Right lobe of liver (tissue), 6 donors: ENCODE measurements at regions not wholly inside any gene's neighbourhood (a gene's known extent, or its start where the extent isn't known, plus 50 kb on each side); places are given as distances from the start of the nearest gene placed in this dataset.

Experiments
- ATAC-seq, 4 donors: fragments of 200-7000 bp; cut with Tn5 transposase; one replicate each; pipeline ENCODE4 v1.9.1; 2020; ENCODE audit warnings: mild to moderate bottlenecking in 4 of 4, moderate library complexity in 4 of 4
- DNase-seq, 3 donors: peaks; one replicate each; pipeline ENCODE4 v3.0.0-alpha.2; 2020
- H3K27ac ChIP-seq, 3 donors: fragments of 200-600 bp; one replicate each; pipeline ENCODE4 v1.8.0; 2022
- H3K27me3 ChIP-seq, 2 donors: fragments of 200-600 bp; one replicate each; pipeline ENCODE4 v1.8.0; 2022
- H3K36me3 ChIP-seq, 4 donors: fragments of 200-600 bp; sonication (generic) in 1 of 4; one replicate each; pipeline versions ENCODE4 v1.5.1 to v1.8.0; 2017 to 2022; ENCODE audit warnings: control low read depth in 1 of 4
- H3K4me1 ChIP-seq, 4 donors: fragments of 200-600 bp; sonication (generic) in 1 of 4; one replicate each; pipeline versions ENCODE4 v1.5.1 to v1.8.0; 2017 to 2022; ENCODE audit warnings: control low read depth in 1 of 4
- H3K4me3 ChIP-seq, 3 donors: fragments of 200-600 bp; one replicate each; pipeline ENCODE4 v1.8.0; 2022
- H3K9me3 ChIP-seq, 4 donors: fragments of 200-600 bp; sonication (generic) in 1 of 4; one replicate each; pipeline versions ENCODE4 v1.5.1 to v1.8.0; 2017 to 2022; ENCODE audit warnings: control low read depth in 1 of 4
- POLR2A ChIP-seq: fragments of 450-650 bp; IDR thresholded peaks from one replicate; pipeline ENCODE4 v1.6.1; 2017; ENCODE audit warnings: antibody characterized with exemption, mild to moderate bottlenecking
- WGBS: methylation state at CpG from one replicate; pipeline ENCODE4 v1.1.6; 2018; ENCODE audit warnings: low coverage, low lambda C conversion rate; ENCODE audit not compliant: insufficient coverage; ENCODE audit errors: missing lambda C conversion rate; 5-methylcytosine and 5-hydroxymethylcytosine counted together
- intact Hi-C, 2 donors: fragments of 100-400 bp; cut with DNase I; formaldehyde crosslinking; loops; one replicate each; pipeline versions ENCODE4 v1.11.2 to v1.14.1; 2022
- TF ChIP-seq, protein P1 (sequence below), 4 donors: fragments of 200-600 bp in 3 of 4; fragments of 450-650 bp in 1 of 4; IDR thresholded peaks; one replicate each; pipeline versions ENCODE4 v1.5.1 to v1.8.0; 2016 to 2022; ENCODE audit warnings: antibody characterized with exemption in 4 of 4, mild to moderate bottlenecking in 2 of 4
- donor health status: DM: no; HTN: yes; CAD: no.
- donor health status: DM: no; HTN: no; CAD: no.
- donor health status: DM: no; HTN: no; CAD: no.
- donor health status: DM: no; HTN: yes; CAD: no.
- donor health status: DM: no; HTN: yes; CAD: no.

DNA sequence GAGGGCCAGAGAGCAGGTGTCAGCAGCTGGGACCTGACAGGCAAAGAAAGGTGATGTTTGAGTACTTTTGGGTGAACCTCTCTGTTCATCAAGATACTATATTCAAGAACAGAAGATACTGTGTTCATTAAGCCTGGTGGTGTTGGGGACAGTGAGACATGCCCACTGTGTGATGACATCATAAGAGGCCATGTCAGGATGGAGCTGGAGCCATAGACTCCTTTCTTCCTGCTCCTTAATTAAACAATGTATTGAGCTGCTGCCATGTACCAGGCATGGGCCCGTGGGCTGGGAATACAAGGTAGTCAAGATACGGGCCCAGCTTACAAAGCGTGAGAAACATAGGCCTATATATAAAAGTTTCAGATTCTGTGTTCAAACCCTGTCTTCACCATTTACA lies 435.4 kb downstream of the RPS6KC1 start:
- Histone ChIP-seq H3K9me3 (no peaks in the 10 kb centered on the region), H3K4me3 (no peak overlapping the region), H3K27ac (no peak overlapping the region), H3K4me1 (no peaks in the 10 kb centered on the region), H3K36me3 (no peaks in the 10 kb centered on the region), H3K27me3 (no peaks in the 10 kb centered on the region)
- 53% methylated on average over 3 of the region's 3 CpGs for WGBS
- DNase-seq (no peak), ATAC-seq (no peak)
- intact Hi-C loops = no loop called here
- TF ChIP-seq, protein P1, sequence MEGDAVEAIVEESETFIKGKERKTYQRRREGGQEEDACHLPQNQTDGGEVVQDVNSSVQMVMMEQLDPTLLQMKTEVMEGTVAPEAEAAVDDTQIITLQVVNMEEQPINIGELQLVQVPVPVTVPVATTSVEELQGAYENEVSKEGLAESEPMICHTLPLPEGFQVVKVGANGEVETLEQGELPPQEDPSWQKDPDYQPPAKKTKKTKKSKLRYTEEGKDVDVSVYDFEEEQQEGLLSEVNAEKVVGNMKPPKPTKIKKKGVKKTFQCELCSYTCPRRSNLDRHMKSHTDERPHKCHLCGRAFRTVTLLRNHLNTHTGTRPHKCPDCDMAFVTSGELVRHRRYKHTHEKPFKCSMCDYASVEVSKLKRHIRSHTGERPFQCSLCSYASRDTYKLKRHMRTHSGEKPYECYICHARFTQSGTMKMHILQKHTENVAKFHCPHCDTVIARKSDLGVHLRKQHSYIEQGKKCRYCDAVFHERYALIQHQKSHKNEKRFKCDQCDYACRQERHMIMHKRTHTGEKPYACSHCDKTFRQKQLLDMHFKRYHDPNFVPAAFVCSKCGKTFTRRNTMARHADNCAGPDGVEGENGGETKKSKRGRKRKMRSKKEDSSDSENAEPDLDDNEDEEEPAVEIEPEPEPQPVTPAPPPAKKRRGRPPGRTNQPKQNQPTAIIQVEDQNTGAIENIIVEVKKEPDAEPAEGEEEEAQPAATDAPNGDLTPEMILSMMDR (IDR thresholded peaks at IDR 0.05) = no peak
- no peak for TF ChIP-seq POLR2A

DNA sequence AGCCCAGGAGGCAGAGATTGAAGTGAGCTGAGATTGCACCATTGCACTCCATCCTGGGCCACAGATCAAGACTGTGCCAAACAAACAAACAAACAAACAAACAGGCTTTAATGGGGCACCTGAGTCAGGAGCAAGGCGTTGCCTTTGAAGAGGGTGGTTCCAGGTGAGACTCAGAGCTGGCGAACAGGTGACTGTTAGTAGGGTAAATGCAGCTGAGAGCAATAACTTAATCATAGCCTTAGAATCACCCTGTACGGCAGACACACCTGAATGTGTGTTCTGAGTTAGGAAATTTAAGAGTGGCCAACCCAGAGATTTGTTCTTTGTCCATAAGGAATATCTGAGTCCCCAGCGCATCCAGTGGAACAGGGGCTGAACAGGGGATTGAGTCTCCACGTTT lies 440.4 kb downstream of the RPS6KC1 start:
- Histone ChIP-seq H3K9me3 (no peaks in the 10 kb centered on the region), H3K4me1 (no peaks in the 10 kb centered on the region), H3K27ac (no peak overlapping the region), H3K27me3 (no peaks in the 10 kb centered on the region), H3K36me3 (no peaks in the 10 kb centered on the region), H3K4me3 (no peak overlapping the region)
- TF ChIP-seq, protein P1 (IDR thresholded peaks at IDR 0.05) = no peak
- TF ChIP-seq POLR2A = no peak
- no peak for ATAC-seq
- 77% methylated on average over 5 of the region's 5 CpGs for WGBS
- intact Hi-C loops = no loop called here
- DNase-seq = no peak

GRCh38 chr1:213492161-213493041 lies 441.4 kb downstream of the RPS6KC1 start:
- DNase-seq = no peak
- 77% methylated on average over 14 of the region's 21 CpGs for WGBS
- H3K4me3 ChIP-seq = no peak overlapping the region
- H3K9me3 ChIP-seq = no peaks in the 10 kb centered on the region
- no peaks in the 10 kb centered on the region for H3K4me1 ChIP-seq
- no peak overlapping the region for H3K27ac ChIP-seq
- H3K27me3 ChIP-seq = no peaks in the 10 kb centered on the region
- TF ChIP-seq, protein P1 (IDR thresholded peaks at IDR 0.05) = no peak
- no peak for TF ChIP-seq POLR2A
- ATAC-seq = no peak
- no peaks in the 10 kb centered on the region for H3K36me3 ChIP-seq
- intact Hi-C loops = no loop called here

- 91% methylated on average over 4 of the region's 4 CpGs for WGBS
- ATAC-seq (no peak), DNase-seq (no peak)
- Histone ChIP-seq H3K27me3 (no peaks in the 10 kb centered on the region), H3K4me1 (no peaks in the 10 kb centered on the region), H3K27ac (no peak overlapping the region), H3K9me3 (no peaks in the 10 kb centered on the region), H3K36me3 (no peaks in the 10 kb centered on the region), H3K4me3 (no peak overlapping the region)
- TF ChIP-seq, protein P1 (IDR thresholded peaks at IDR 0.05) = no peak
- TF ChIP-seq POLR2A = no peak
- intact Hi-C loops = no loop called here
Measured at GRCh38 chr1:213499444-213499843, 448.4 kb downstream of the RPS6KC1 start.
